HG02981 (cell line): ENCODE measurements at regions not wholly inside any gene's neighbourhood (a gene's known extent, or its start where the extent isn't known, plus 50 kb on each side); places are given as distances from the start of the nearest gene placed in this dataset.

Source experiments
- ATAC-seq: cut with Tn5 transposase; IDR thresholded peaks from one replicate; pipeline ENCODE4 v1.9.1; 2021; ENCODE audit warnings: mild to moderate bottlenecking, moderate library complexity; ENCODE audit not compliant: unreplicated experiment

DNA sequence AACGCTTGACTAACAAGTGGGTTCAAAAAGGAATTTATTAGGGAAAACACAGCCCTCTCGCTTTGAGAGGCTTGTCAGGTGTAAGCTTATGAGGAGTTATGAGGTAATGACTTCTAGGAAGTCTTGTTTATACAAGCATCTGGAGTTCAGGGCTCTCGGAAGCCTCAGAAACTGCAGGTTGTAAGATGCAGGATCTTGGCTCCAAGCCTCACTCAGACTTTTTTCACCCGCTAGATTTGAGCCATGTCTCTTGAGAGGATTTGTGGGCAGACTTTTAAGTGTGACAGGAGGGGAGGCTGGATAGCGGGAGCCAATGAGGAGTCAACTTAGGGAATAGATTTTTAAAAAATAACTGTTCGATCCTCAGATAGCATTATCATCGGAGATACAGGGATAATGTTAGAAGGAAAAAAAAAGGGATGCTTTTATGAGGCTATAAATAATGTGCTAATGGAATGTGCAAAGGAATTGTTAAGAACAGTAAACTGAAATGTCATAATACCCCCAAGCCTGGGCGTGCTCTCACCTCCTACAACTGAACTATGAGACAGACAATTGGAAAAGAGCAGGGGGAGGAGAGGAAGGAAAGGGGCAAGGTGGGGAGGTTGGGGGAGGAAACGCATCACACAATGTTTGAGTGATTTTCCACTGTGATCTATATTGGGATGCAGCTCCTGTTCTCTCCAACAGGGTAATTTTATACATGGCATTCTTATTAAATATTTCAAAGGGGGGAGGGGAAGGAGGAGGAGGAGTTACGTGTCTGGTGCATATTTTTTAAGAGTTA is 107.4 kb upstream of the ESRRG start:
- no peak for ATAC-seq

DNA sequence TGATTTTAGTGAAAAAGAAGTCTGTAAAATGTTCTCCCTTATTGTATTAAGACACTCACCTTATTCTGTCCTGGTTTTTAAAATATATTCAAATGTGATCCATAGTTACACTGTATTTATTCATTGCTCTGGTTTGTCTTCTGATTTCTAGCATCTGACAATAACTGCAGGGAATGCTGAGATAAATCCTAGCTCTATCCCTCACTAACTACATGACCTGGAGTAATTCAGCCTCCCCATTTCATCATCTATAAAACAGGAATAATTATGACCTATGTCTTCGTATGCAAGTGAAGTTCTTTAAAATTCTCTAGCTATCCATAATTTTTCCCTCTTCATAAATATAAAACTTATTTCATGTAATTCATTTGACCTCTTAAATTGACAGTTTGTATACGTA is 104.0 kb upstream of the ESRRG start:
- ATAC-seq: no peak

DNA sequence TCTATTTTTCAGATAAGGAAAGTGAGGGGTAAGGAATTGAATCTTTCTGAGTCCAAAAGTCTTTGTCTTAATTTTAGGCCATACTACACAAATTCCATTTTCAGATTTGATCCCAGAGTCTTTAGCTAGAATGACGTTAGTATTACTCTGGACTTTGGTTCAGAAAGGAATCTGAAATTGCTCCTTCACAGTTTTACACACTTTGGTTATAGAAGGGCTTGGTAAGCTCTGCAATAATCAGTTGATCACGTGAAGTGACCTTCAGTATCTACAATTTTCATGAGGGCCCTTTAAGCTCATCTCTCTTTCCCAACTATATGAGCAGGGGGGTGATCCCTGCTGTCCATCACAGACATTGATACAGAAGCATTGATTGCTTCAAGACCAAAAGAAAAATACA is 103.4 kb upstream of the ESRRG start:
- ATAC-seq: no peak

DNA sequence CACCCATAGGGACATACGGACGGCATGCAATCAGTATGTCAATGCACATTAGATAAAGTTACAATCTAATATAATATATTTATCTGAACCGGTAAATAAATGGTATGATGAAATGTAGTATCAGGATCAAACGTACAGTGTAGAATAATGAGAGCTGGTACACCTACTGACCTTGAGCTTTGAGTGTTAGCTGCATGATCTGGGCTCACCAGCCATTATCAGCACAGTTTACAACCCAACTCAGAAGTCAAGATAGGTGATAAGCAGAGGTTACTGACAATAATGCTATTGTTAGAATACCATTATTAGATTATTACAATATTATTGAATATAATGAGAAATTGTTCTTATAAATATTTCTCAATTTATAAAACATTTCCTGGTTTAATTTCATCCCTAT is 103.0 kb upstream of the ESRRG start:
- no peak for ATAC-seq

DNA sequence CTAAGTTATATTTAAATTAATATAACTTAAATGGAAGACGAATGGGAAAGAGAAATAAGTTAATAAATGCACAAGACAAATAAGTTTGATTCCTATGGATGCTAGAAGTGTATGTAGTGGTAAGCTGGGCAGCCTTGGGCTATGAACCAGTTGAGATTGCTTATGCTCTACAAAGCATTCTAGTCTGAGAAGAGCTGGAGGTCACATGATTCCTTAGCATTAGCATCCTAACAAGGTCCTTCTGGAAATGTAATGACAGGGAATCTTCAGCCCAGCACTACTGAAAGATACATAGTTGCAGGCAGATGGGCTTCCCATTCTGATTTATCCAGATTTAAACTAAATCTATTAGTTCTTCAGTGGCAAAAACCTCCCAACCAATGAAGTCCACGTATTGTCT is 102.3 kb upstream of the ESRRG start:
- no peak for ATAC-seq

DNA sequence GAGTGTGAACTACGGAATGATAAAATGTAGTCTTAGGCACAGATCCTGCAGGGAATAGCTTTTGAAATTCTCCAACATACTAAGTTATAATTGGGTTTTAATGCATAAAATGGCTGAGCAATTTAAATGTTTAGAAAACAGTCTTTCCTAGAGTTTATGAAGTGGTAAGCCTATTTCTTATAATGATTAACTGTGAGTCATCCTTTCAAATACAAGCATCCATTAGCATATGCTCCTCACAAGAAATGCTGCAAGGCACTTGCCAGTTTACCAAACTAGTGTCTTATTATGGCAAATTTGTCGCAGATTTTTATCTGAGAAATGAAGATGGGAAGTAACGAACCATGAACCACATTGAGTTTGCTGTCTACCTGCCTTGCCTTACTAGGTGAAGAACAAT is 101.3 kb upstream of the ESRRG start:
- ATAC-seq: no peak

DNA sequence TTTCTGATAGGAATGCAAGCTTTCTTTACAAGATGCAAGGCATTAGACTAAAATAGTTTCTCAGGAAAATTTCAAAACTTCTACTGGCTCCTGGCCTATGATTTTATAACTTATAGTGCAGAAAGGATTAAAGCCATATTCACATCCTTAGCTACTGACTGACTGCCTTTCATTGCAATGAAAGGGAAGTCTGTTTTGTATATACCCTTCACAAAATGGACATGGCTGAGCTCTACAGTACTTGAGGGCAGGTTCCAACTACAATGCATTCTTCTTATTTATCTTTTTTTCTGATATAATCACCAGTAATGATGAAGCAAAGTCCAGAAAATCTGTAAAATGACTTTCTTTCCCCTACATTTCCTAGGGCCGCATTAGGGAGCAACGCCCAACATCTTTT is 100.5 kb upstream of the ESRRG start:
- ATAC-seq: no peak

DNA sequence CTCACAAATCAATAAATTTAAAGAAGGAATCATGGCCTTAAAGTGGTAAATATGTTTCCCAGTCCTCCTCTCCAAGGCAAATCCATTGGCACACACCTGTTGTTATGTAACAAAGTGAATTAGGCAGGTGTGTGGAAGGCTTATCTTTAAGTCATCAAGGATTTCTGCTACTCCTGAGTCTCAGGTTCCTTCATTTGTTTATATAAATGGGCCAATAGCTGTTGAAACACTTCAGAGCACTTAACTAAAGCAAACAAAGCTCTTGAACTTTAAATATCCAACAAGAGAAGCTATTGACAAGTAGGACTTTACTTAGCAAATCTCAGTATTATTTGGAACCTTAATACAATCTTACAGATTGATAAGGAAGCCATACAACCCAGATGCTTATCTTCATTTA is 99.3 kb upstream of the ESRRG start:
- ATAC-seq: no peak

DNA sequence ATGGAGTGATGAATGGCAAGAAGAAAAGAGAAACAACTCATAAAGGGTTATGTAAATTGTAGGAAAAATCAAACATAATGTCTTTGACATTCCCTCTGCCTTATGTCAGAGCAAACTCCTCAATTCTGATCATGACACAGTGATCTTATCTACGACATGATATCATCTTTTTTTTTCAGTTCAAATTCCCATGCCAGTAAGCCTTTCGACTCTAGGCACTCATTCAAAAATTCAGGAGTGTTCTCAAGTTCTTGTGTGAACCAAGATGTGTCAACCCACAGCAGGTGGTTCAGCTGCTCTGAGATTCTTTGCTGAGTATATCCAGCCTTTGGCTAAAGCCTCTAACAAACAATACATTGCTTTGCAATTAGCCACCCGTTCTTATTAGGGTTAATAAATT is 97.1 kb upstream of the ESRRG start:
- no peak for ATAC-seq

DNA sequence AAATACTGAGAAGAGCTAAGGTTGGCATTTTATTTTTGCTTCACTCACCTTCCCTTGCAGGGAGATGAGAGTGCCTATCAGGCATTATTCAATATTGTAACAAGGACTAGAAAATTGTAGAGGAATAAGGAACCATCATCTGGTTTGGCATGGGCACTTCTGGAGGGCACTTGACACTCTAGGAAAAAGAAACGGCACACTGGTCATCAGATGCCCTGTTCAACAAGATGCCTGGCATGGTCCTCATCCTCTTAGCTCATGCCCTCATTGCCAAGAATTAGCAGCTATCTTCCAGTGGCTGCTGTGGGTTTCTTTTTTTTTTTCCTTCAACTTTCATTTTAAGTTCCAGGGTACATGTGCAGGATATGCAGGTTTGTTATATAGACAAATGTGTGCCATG is 95.1 kb upstream of the ESRRG start:
- ATAC-seq: no peak

DNA sequence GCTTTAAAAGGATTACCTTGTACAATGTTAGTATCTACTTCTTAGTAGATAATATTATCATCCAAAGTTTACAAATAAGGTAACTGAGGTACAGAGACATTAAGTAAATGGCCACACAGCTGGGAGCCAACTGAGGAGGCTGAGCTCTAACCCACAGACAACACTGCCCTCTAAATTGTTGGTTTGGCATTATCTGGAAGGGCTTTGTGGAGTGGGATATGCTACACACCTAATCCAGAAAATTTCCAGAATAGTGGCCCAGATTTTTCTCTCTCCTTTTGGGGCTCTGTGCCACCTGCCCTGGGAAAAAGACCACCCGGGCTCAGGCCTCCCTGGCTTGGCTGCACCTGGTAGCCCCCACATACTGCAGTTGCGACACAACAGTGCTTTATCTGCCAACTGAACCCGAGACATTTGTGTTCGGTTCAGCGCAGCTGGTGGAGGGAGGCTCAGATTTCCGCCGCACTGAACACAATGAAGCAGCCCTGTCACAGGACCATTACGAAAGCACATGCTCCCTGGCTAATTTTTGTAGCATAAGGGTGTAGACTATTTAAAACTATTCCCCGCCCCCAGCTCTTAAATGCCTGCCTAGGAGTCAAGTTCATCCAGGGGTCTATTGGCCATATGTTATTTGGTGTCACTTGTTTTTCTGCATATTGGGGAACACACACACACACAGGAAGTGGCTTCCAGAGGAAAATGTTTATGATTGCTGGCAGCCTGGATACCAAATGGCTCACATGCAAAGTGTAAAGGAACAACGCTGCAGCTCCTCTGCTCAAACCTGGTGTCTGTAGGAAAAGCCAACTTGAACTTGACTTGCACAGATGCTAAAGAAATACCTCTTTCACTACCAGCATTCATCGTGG is 92.3 kb upstream of the ESRRG start:
- ATAC-seq: no peak

DNA sequence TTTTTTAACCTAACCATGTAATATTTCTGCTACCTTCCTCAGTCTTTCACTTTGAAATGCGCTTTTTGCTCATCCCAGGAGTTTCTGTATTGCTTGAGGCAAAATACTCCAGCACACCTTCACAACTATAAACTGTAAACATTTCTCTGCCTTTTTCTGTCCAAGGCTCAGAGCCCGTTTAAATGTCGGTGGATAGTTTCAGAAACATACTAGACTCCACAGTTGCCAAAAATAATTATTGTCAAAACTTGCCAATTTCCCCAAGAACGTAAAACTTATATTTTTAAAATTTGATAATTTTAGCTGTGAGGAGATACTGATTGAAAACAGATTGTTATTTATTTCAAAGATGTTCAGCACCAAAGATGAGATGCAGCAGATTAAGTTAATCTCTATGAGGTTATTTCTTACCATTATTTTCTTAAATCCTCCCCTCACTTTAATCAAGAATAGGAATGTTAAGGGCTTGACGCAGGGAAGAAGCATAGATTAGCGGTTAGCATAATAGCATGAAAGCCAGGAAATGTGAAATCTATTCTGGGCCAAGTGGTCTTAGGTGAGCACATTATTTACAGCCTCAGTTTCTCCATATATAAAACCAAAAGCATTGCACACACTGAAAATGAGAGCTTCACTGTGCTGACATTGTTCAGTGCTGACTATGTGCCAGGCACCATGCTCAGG is 91.5 kb upstream of the ESRRG start:
- no peak for ATAC-seq

DNA sequence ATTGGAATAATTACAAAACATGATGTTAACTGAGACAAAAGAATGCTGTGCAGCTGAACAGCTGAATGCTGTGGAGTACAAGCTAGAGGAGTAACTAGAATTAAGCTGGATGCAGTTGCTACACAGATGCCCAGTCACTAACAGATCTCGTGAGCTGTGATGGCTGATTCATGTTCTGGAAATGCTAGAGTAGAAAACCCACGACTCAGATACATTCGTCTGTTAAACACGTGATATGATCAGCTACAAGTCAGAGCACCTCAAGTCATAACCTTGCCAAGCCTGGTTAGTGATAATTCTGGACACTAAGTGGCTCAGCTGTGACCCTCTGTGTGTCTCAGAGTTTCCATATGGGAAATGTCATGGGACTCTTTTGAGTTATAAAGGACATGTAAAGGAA is 89.7 kb upstream of the ESRRG start:
- no peak for ATAC-seq

DNA sequence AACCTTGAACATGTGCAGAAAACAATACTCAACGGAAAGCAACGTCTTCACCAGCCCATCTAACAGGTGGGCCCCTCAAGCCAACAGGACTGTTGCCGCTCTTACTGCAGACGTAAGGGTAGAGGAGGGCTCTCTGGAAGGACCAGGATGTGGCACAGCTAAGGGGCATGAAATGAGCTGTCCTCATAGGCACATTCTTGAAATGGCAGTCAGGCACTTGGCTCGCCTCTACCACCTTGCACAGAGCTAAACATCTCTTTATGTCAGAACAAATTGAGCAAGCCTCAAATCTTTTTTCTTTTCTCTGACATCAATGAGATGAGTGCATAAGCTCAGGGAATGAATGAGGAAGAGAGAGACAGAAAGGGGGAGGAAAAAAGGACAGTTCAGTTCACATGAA is 86.4 kb upstream of the ESRRG start:
- ATAC-seq: no peak

DNA sequence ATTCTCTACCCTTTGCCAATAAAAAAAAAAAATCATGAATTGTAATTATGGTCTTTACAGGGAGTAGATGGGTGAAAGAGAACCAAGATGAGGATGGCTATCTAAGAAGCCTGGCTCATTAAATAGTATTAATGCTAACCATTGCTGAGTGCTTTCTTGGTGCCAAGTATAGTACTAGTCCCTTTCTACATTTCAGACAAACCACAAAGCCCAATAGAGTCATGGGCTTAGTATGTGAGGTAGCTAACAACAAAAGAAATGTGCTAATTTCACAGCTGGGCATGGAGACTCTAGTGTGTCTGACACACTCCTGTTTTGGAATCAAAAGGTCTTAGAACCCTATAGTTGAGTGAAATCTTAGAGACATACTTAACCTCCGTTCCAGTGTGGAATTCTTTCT is 84.5 kb upstream of the ESRRG start:
- ATAC-seq: no peak

DNA sequence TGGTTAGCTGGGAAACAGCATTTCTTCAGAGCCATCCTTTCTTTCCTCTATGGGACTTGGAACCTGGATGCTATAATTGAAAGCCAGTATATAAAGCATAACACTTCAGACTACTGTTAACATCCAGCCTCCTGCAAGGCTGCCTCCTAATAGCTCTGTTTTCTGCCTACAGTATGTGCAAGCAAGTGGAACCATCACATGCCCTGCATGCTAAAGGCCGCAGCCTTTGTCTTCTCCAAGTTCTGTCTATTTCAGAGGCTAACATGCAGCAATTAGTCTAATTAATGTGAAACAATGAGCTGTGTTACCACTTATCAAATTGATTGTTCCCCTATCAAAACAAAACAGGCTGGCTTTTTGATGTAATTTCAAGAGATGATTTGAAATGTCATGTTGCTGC is 82.7 kb upstream of the ESRRG start:
- ATAC-seq: no peak

DNA sequence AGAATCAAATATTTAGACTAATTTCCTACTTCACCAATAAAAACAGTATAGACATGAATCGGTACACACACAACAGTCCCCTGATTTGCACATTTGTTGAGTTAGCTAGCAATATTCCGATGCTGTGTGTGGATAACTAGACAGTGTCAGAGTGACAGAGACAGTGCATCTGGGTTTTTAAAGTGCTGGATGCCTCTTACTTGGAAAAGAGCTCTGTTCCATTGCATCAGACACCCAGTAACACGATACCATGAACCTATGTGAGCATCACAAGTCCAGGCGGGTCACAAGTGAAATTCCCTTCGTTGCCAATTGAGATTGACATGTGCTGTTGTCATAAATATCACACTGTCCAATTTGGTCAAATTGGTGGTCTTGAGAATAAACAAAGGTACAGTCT is 82.0 kb upstream of the ESRRG start:
- ATAC-seq: no peak

DNA sequence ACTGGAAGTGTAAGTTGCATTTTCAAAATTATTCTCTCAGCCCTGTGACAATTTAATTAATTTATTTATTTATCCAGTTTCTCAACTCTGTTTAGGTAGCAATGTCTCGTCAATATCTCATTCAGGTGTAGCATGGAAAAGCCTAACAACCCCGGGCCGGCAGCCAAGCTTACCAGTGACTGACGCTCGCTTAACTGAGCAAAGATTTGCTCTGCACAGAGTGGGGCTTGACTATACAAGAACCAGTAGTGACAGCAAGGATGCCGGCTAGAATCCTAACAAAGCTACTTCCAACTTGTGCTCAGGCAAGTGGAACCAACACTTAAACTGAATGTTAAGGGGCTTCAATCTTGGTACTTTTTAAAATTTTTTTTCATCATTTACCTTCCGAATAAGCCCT is 80.9 kb upstream of the ESRRG start:
- ATAC-seq: no peak

DNA sequence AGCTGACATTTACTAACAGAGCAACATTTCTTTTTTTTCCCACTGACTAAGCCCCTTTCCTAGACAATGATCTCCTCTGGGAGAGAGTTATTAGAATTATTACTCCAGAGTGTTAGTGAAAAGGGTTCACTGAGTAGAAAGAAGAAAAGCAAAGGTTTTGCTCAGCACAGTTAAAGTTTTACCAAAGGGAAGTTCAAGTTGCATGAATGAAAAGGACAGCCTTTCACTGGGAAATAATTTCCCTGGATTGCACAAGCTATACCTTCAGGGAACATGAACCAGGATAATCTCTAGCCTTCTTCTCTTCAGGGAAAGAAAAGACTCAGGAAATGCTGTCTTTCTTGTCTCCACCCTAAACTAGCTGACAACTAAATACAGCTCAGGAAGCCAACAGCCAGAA is 71.4 kb upstream of the ESRRG start:
- ATAC-seq: no peak

DNA sequence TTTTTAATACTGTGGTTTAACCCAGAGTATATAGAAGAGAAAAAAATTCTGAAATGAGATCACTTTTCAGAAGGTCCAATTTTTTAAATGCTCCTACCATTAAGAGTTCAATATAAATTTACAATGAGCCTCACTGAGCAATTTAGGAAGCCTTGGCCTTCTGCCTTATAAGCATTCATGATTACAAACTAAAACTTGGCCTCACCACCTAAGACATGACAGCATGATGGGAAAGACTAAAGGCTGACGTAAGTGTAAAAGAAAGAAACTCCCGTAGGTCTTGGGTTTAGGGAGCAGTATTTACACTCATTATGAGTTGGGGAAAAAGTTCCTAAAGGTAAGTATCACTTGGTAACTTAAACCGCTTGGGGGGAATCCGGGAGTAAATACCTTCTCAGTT is 70.7 kb upstream of the ESRRG start:
- no peak for ATAC-seq

DNA sequence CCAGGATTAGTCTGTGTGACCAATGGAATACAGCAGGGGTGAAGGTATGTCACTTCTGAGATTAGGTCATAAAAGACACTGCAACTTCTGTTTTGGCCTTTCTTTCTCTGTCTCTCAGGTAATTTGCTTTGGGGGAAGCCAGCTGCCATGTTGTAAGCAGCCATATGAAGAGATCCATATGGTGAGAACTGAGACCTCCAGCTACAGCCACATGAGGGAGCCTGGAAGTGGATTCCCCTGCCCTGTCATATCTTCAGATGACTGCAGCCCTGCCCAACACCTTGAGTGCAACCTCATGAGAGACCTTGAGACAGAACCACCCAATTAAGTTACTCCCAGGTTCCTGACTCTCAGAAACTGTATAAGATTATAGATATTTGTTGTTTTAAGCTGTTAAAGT is 70.1 kb upstream of the ESRRG start:
- ATAC-seq: no peak

DNA sequence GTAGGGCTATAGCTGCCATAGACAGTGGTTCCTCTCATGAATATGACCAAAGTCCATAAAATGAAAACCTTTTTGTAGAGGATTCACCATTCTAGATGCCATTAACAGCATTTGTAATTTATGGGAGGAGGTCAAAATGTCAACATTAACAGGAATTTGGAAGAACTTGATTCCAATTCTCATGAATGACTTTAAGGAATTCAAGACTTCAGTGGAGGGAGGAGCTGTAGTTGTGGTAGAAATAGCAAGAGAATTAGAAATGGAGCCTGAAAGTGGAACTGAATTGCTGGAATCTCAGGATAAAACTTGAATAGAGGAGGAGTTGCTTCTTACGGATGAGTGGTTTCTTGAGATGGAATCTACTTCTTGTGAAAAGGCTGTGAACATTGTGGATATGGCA is 65.4 kb upstream of the ESRRG start:
- ATAC-seq: no peak
